Skeletal muscle satellite cell (primary cell): ENCODE measurements at regions not wholly inside any gene's neighbourhood (a gene's known extent, or its start where the extent isn't known, plus 50 kb on each side); places are given as distances from the start of the nearest gene placed in this dataset.
"Not testable (repeated sequence)": the region's sequence is repeated elsewhere in the genome, so short reads cannot be mapped to it uniquely, and the experiment has no call there.

Source experiments
- H3K27me3 ChIP-seq: 2 replicates; pipeline ENCODE4 v1.7.0; 2013; ENCODE audit warnings: low read length; ENCODE audit not compliant: control insufficient read depth, insufficient read depth
- H3K36me3 ChIP-seq: 2 replicates; pipeline ENCODE4 v1.7.0; 2013; ENCODE audit warnings: mild to moderate bottlenecking, control low read depth, low read length; ENCODE audit not compliant: insufficient read depth
- H3K4me1 ChIP-seq: 2 replicates; pipeline ENCODE4 v1.7.0; 2013; ENCODE audit warnings: low read length; ENCODE audit not compliant: control insufficient read depth, insufficient read depth
- H3K4me2 ChIP-seq: 2 replicates; pipeline ENCODE4 v1.7.0; 2013; ENCODE audit warnings: mild to moderate bottlenecking, low read length
- H3K4me3 ChIP-seq: 2 replicates; pipeline ENCODE4 v1.7.0; 2013; ENCODE audit warnings: low read length
- H3K9ac ChIP-seq: 2 replicates; pipeline ENCODE4 v1.7.0; 2013; ENCODE audit warnings: mild to moderate bottlenecking, low read depth, low read length, moderate library complexity
- H3K9me3 ChIP-seq: replicated peaks from 2 replicates; pipeline ENCODE4 v1.7.0; 2013; ENCODE audit warnings: mild to moderate bottlenecking, control low read depth, low read length

- not testable (repeated sequence) for H3K9me3 ChIP-seq, H3K27me3 ChIP-seq, H3K4me3 ChIP-seq, H3K4me2 ChIP-seq, H3K36me3 ChIP-seq, H3K9ac ChIP-seq
- H3K4me1 ChIP-seq, result peaks cover 14% of the 10 kb centered on the region
Observed at GRCh38 chr7:142434133-142434532, 176.3 kb upstream of the PRSS58 start.

GRCh38 chr7:142432377-142432776, 174.5 kb upstream of the PRSS58 start:
- H3K4me1 ChIP-seq, result peaks cover 6% of the 10 kb centered on the region
- no peak overlapping the region for H3K9ac ChIP-seq
- no peak overlapping the region for H3K4me3 ChIP-seq
- H3K4me2 ChIP-seq, result no peak overlapping the region
- no peaks in the 10 kb centered on the region for H3K36me3 ChIP-seq
- no peaks in the 10 kb centered on the region for H3K9me3 ChIP-seq
- no peaks in the 10 kb centered on the region for H3K27me3 ChIP-seq

GRCh38 chr7:142431491-142431890, 173.6 kb upstream of the PRSS58 start:
- no peak overlapping the region for H3K4me2 ChIP-seq
- no peak overlapping the region for H3K4me3 ChIP-seq
- no peak overlapping the region for H3K9ac ChIP-seq

GRCh38 chr7:142428094-142428493, 170.2 kb upstream of the PRSS58 start:
- Histone ChIP-seq H3K4me1 (no peaks in the 10 kb centered on the region), H3K27me3 (no peaks in the 10 kb centered on the region), H3K9ac (no peak overlapping the region), H3K36me3 (no peaks in the 10 kb centered on the region), H3K9me3 (no peaks in the 10 kb centered on the region), H3K4me2 (no peak overlapping the region), H3K4me3 (no peak overlapping the region)

More at GRCh38 chr7:142431491-142431890, 173.6 kb upstream of the PRSS58 start:
- peaks cover 1% of the 10 kb centered on the region for H3K4me1 ChIP-seq
- no peaks in the 10 kb centered on the region for H3K9me3 ChIP-seq
- no peaks in the 10 kb centered on the region for H3K36me3 ChIP-seq
- no peaks in the 10 kb centered on the region for H3K27me3 ChIP-seq

- Histone ChIP-seq H3K4me1 (no peaks in the 10 kb centered on the region), H3K9ac (no peak overlapping the region), H3K4me3 (no peak overlapping the region), H3K9me3 (no peaks in the 10 kb centered on the region), H3K27me3 (no peaks in the 10 kb centered on the region), H3K36me3 (no peaks in the 10 kb centered on the region), H3K4me2 (no peak overlapping the region)
Observed at GRCh38 chr7:142425281-142425680, 167.4 kb upstream of the PRSS58 start.

GRCh38 chr7:142422621-142423020, 164.8 kb upstream of the PRSS58 start:
- Histone ChIP-seq H3K9me3 (no peaks in the 10 kb centered on the region), H3K4me1 (no peaks in the 10 kb centered on the region), H3K36me3 (no peaks in the 10 kb centered on the region), H3K27me3 (peaks cover 4% of the 10 kb centered on the region), H3K9ac (no peak overlapping the region), H3K4me2 (no peak overlapping the region), H3K4me3 (no peak overlapping the region)

- H3K9ac ChIP-seq, result no peak overlapping the region
- H3K4me2 ChIP-seq, result no peak overlapping the region
- no peaks in the 10 kb centered on the region for H3K36me3 ChIP-seq
- H3K4me1 ChIP-seq, result no peaks in the 10 kb centered on the region
- no peaks in the 10 kb centered on the region for H3K9me3 ChIP-seq
- no peak overlapping the region for H3K4me3 ChIP-seq
- H3K27me3 ChIP-seq, result peaks cover 4% of the 10 kb centered on the region
Observed at GRCh38 chr7:142420554-142421362, 162.9 kb upstream of the PRSS58 start.

- Histone ChIP-seq H3K4me3 (no peak overlapping the region), H3K9ac (no peak overlapping the region), H3K4me2 (no peak overlapping the region), H3K9me3 (no peaks in the 10 kb centered on the region), H3K27me3 (peaks cover 4% of the 10 kb centered on the region), H3K4me1 (no peaks in the 10 kb centered on the region), H3K36me3 (no peaks in the 10 kb centered on the region)
Observed at GRCh38 chr7:142418326-142418725, 160.5 kb upstream of the PRSS58 start.

- no peaks in the 10 kb centered on the region for H3K4me1 ChIP-seq
- no peak overlapping the region for H3K9ac ChIP-seq
- no peaks in the 10 kb centered on the region for H3K36me3 ChIP-seq
- peaks cover 4% of the 10 kb centered on the region for H3K27me3 ChIP-seq
- H3K9me3 ChIP-seq, result no peaks in the 10 kb centered on the region
- H3K4me3 ChIP-seq, result no peak overlapping the region
- H3K4me2 ChIP-seq, result no peak overlapping the region
Observed at GRCh38 chr7:142414915-142415314, 157.1 kb upstream of the PRSS58 start.

- no peak overlapping the region for H3K4me3 ChIP-seq
- H3K36me3 ChIP-seq, result no peaks in the 10 kb centered on the region
- peaks cover 4% of the 10 kb centered on the region for H3K27me3 ChIP-seq
- no peak overlapping the region for H3K4me2 ChIP-seq
- no peaks in the 10 kb centered on the region for H3K9me3 ChIP-seq
- H3K9ac ChIP-seq, result no peak overlapping the region
- H3K4me1 ChIP-seq, result no peaks in the 10 kb centered on the region
Observed at GRCh38 chr7:142414135-142414534, 156.3 kb upstream of the PRSS58 start.

- H3K4me3 ChIP-seq, result no peak overlapping the region
- no peaks in the 10 kb centered on the region for H3K4me1 ChIP-seq
- H3K27me3 ChIP-seq, result peaks cover 3% of the 10 kb centered on the region
- H3K36me3 ChIP-seq, result no peaks in the 10 kb centered on the region
- no peak overlapping the region for H3K9ac ChIP-seq
- H3K9me3 ChIP-seq, result no peaks in the 10 kb centered on the region
- H3K4me2 ChIP-seq, result no peak overlapping the region
Observed at GRCh38 chr7:142413280-142414000, 155.6 kb upstream of the PRSS58 start.
